ENCODE measurements at regions not wholly inside any gene's neighbourhood (a gene's known extent, or its start where the extent isn't known, plus 50 kb on each side); places are given as distances from the start of the nearest gene placed in this dataset.
"Not testable (repeated sequence)": the region's sequence is repeated elsewhere in the genome, so short reads cannot be mapped to it uniquely, and the experiment has no call there.

DNA sequence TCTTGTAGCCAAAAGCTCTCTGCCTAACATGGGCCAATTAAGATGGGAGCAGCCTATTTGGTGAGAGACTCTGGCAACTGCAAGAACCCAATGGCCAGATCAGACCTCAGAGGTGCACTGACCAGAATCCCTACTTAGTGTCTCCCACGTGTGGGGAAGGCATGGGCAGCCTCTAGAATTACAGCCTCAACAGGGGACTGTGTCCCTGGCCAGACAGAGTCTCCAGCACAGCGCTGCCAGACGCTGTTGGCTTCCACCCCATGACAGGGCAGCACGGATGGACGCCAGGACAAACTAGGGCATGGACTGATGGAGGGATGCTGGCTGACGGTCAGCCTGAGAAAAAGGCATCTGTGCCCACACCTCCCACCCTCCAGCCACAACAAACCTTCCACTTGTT is 729.3 kb upstream of the AUTS2 start:
- no peak for TF ChIP-seq CTCF (IDR thresholded peaks at IDR 0.05; ENCODE audit: low read depth, low read length)
- no peak for DNase-seq
- Histone ChIP-seq H3K4me3 (ENCODE audit: low read depth, low read length) (no peak overlapping the region), H3K9me3 (ENCODE audit: severe bottlenecking) (peaks cover 2% of the 10 kb centered on the region), H3K27ac (no peak overlapping the region), H3K36me3 (no peaks in the 10 kb centered on the region), H3K27me3 (ENCODE audit: insufficient read depth, low read depth, severe bottlenecking) (no peaks in the 10 kb centered on the region)

DNA sequence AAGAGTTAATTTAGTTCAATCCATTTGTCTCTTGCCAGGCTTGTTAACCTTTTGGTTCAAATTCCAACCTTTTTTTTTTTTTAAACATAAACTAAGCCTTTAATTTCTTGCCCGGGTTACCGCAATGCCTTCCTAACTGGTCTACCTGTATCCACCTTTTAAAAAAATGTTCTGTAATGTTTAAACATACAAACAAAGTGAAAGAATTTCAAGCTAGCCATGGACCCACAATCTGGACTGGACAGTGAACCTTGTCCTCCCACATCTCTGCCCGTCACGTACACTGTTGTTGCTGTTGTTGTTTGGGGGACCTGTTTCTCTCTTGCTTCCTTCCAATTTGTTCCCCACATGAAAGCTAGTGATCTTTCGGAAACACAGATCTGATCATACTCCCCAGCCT is 724.7 kb upstream of the AUTS2 start:
- no peak overlapping the region for H3K27ac ChIP-seq
- no peak overlapping the region for H3K4me3 ChIP-seq (ENCODE audit: low read depth, low read length)
- no peaks in the 10 kb centered on the region for H3K36me3 ChIP-seq
- DNase-seq = no peak
- no peaks in the 10 kb centered on the region for H3K27me3 ChIP-seq (ENCODE audit: insufficient read depth, low read depth, severe bottlenecking)
- no peaks in the 10 kb centered on the region for H3K9me3 ChIP-seq (ENCODE audit: severe bottlenecking)
- TF ChIP-seq CTCF (IDR thresholded peaks at IDR 0.05; ENCODE audit: low read depth, low read length) = no peak

- Histone ChIP-seq H3K27ac (no peak overlapping the region), H3K9me3 (ENCODE audit: severe bottlenecking) (no peaks in the 10 kb centered on the region), H3K4me3 (ENCODE audit: low read depth, low read length) (no peak overlapping the region), H3K27me3 (ENCODE audit: insufficient read depth, low read depth, severe bottlenecking) (no peaks in the 10 kb centered on the region), H3K36me3 (no peaks in the 10 kb centered on the region)
- TF ChIP-seq CTCF (IDR thresholded peaks at IDR 0.05; ENCODE audit: low read depth, low read length) = no peak
- DNase-seq = no peak
These were observed 722.4 kb upstream of the AUTS2 start for GRCh38 chr7:68875857-68876256.

- not testable (repeated sequence) for H3K36me3 ChIP-seq; H3K27ac ChIP-seq; DNase-seq; H3K4me3 ChIP-seq (ENCODE audit: low read depth, low read length); H3K9me3 ChIP-seq (ENCODE audit: severe bottlenecking); H3K27me3 ChIP-seq (ENCODE audit: insufficient read depth, low read depth, severe bottlenecking)
These were observed 711.2 kb upstream of the AUTS2 start for GRCh38 chr7:68887116-68887515.

DNA sequence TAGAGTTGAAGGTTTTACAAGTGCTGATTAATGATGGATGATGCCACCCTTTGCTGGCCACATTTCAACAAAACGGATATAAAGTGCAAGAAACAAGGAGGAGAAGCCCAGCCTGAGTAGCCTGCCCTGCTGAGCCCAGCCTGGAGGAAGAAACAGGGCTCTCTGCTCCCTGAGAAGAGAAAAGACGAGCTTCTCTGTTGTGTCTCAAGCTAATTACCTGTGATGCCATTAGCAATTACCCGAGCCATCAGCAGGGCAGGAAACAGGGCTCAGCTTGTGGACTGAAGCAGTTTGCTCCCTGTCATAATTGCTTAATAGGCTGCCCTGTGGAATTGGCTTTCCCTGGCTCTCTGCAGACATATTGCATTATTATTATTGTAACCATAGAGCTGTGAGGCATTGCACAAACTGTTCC is 709.3 kb upstream of the AUTS2 start:
- TF ChIP-seq CTCF (IDR thresholded peaks at IDR 0.05; ENCODE audit: low read depth, low read length) = no peak
- H3K27me3 ChIP-seq (ENCODE audit: insufficient read depth, low read depth, severe bottlenecking) = no peaks in the 10 kb centered on the region
- DNase-seq = no peak
- no peaks in the 10 kb centered on the region for H3K9me3 ChIP-seq (ENCODE audit: severe bottlenecking)
- no peaks in the 10 kb centered on the region for H3K36me3 ChIP-seq
- H3K27ac ChIP-seq = no peak overlapping the region
- no peak overlapping the region for H3K4me3 ChIP-seq (ENCODE audit: low read depth, low read length)

- Histone ChIP-seq H3K36me3 (no peaks in the 10 kb centered on the region), H3K4me3 (ENCODE audit: low read depth, low read length) (no peak overlapping the region), H3K27ac (no peak overlapping the region), H3K9me3 (ENCODE audit: severe bottlenecking) (no peaks in the 10 kb centered on the region), H3K27me3 (ENCODE audit: insufficient read depth, low read depth, severe bottlenecking) (no peaks in the 10 kb centered on the region)
- no peak for DNase-seq
- no peak for TF ChIP-seq CTCF (IDR thresholded peaks at IDR 0.05; ENCODE audit: low read depth, low read length)
These were observed 706.0 kb upstream of the AUTS2 start for GRCh38 chr7:68892236-68892635.
